ENCODE measurements at regions not wholly inside any gene's neighbourhood (a gene's known extent, or its start where the extent isn't known, plus 50 kb on each side); places are given as distances from the start of the nearest gene placed in this dataset.

DNA sequence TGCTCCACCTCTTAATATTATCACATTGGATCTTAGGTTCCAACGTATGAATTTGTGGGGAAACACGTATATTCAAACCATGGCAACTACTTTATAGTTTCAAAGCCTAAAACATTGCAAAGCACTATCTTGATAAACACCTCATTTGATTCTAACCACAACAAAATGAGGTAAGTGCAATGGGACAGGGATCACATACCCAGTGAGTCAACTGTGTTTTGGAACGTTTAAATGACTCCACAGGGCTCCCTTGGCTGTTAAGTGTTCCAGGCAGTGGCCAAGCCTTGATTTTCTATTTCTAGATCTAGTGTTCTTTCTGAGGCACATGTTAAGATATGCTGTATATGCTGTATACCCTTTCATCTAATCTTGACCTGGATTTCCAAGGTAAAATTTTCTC lies 54.5 kb upstream of the C1QTNF7 start:
- CTCF ChIA-PET = no interaction called here
- Mint-ChIP-seq H3K36me3 (ENCODE audit: low read depth) (no peaks in the 10 kb centered on the region), H3K4me3 (no peak overlapping the region), H3K27me3 (no peaks in the 10 kb centered on the region), H3K27ac (no peak overlapping the region), H3K9me3 (no peaks in the 10 kb centered on the region), H3K4me1 (ENCODE audit: low read depth) (peaks cover 21% of the 10 kb centered on the region)
- intact Hi-C loops (cut with micrococcal nuclease) = no loop called here
- ATAC-seq (peak; percentile 37), DNase-seq (no peak)
- TF ChIP-seq, protein P1, sequence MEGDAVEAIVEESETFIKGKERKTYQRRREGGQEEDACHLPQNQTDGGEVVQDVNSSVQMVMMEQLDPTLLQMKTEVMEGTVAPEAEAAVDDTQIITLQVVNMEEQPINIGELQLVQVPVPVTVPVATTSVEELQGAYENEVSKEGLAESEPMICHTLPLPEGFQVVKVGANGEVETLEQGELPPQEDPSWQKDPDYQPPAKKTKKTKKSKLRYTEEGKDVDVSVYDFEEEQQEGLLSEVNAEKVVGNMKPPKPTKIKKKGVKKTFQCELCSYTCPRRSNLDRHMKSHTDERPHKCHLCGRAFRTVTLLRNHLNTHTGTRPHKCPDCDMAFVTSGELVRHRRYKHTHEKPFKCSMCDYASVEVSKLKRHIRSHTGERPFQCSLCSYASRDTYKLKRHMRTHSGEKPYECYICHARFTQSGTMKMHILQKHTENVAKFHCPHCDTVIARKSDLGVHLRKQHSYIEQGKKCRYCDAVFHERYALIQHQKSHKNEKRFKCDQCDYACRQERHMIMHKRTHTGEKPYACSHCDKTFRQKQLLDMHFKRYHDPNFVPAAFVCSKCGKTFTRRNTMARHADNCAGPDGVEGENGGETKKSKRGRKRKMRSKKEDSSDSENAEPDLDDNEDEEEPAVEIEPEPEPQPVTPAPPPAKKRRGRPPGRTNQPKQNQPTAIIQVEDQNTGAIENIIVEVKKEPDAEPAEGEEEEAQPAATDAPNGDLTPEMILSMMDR (IDR thresholded peaks at IDR 0.05) = no peak
- POLR2A ChIA-PET = no interaction called here

DNA sequence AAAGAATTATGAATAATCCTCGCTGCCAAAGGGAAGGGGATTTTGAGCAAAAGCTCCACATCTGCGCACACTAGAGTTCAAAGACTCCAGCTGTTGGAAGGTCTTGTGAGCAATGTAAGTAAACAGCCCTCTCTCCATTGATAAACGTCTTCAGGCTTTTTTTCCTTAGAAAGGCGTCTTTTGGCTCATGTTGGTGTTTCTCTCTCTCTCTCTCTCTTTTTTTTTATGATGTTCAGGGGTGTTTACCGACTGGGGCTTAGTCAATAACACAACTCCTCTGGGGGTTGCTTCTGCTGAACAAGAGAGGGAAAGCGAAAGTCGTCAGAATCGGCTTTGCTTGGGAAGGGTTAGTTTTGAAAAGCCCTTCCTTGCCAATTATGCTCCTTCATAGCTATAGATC lies 53.2 kb upstream of the C1QTNF7 start:
- no peak for DNase-seq
- ChIA-PET POLR2A (no interaction called here), CTCF (no interaction called here)
- intact Hi-C loops (cut with micrococcal nuclease) = no loop called here
- Mint-ChIP-seq H3K4me3 (no peak overlapping the region), H3K9me3 (no peaks in the 10 kb centered on the region), H3K36me3 (ENCODE audit: low read depth) (no peaks in the 10 kb centered on the region), H3K27me3 (no peaks in the 10 kb centered on the region), H3K4me1 (ENCODE audit: low read depth) (peaks cover 18% of the 10 kb centered on the region), H3K27ac (no peak overlapping the region)
- no peak for ATAC-seq
- TF ChIP-seq, protein P1 (IDR thresholded peaks at IDR 0.05) = no peak

DNA sequence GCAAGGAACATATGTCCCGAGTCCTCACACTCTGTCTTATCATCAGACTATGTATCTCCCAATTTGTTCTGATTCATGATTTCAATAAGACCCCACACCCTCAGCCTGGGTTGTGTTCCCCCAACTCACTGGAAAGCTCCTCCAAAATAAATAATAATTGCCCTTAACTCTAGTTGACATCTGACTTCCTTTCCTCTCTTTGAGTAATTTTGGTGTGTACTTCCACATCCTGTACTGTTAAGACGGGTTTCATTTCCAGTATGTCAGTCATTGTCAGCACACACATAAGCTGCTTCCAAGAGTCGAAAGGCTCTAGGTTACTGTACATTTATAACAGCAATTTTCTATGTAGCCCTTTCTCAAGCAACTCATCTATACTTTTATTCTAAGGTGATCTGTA lies 52.2 kb upstream of the C1QTNF7 start:
- no peaks in the 10 kb centered on the region for H3K9me3 Mint-ChIP-seq
- no peak for DNase-seq
- H3K27me3 Mint-ChIP-seq = no peaks in the 10 kb centered on the region
- peak; percentile 75 for ATAC-seq
- CTCF ChIA-PET = interaction anchor here (1.3 kb wide), 1 partner anchor 82 kb away, joined by 4 read pairs; no protein-coding TSS in a partner anchor
- intact Hi-C loops (cut with micrococcal nuclease) = no loop called here
- TF ChIP-seq, protein P1 (IDR thresholded peaks at IDR 0.05) = no peak
- no peak overlapping the region for H3K4me3 Mint-ChIP-seq
- H3K4me1 Mint-ChIP-seq (ENCODE audit: low read depth) = peaks cover 18% of the 10 kb centered on the region
- H3K36me3 Mint-ChIP-seq (ENCODE audit: low read depth) = no peaks in the 10 kb centered on the region
- POLR2A ChIA-PET = no interaction called here
- no peak overlapping the region for H3K27ac Mint-ChIP-seq

DNA sequence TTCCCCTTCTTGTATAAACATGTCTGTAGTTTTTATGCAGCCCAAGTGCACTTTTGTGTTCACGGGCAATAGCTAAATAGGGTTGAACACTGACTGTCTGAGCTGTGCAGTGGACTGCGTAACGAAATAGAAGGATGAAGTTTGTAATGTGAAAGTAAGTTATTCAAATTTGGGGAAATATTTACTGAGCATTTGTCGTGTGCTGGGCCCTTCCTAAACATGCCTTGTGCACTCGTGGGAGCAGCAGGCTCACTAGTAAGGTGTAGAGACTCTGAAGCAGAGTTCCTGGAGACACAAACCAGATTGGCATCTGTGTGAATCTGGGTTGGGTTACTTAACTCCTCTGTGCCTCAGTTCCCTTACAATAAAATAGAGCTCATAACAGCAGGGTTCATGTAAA lies 51.7 kb upstream of the C1QTNF7 start:
- no peak for ATAC-seq
- no peak overlapping the region for H3K27ac Mint-ChIP-seq
- no peak overlapping the region for H3K4me3 Mint-ChIP-seq
- no peaks in the 10 kb centered on the region for H3K36me3 Mint-ChIP-seq (ENCODE audit: low read depth)
- TF ChIP-seq, protein P1 (IDR thresholded peaks at IDR 0.05) = no peak
- ChIA-PET CTCF (interaction anchor here (1.3 kb wide), 1 partner anchor 81 kb away, joined by 4 read pairs; no protein-coding TSS in a partner anchor), POLR2A (no interaction called here)
- H3K27me3 Mint-ChIP-seq = no peaks in the 10 kb centered on the region
- peaks cover 18% of the 10 kb centered on the region for H3K4me1 Mint-ChIP-seq (ENCODE audit: low read depth)
- no peak for DNase-seq
- intact Hi-C loops (cut with micrococcal nuclease) = no loop called here
- H3K9me3 Mint-ChIP-seq = no peaks in the 10 kb centered on the region

DNA sequence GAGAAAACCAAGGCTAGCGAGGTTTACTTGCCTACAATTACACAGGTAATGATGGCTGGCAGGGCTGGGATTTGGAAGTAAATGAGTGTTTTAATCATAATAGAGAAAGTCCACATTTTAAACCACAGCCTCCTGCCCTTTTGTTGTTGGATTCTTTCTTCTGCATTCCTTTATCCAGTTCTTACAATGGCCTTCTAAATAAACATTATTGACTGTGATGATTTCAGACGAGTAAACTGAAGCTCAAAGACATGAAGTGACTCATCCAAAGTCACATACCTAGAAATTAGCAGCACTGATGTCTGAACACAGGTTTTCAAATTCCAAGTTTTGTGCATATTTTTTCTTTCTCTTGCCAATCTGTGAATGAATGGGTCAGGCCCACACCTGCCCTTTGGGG lies 51.2 kb upstream of the C1QTNF7 start:
- ChIA-PET POLR2A (no interaction called here), CTCF (interaction anchor here (1.3 kb wide), 1 partner anchor 81 kb away, joined by 4 read pairs; no protein-coding TSS in a partner anchor)
- H3K27ac Mint-ChIP-seq = no peak overlapping the region
- ATAC-seq (no peak), DNase-seq (no peak)
- intact Hi-C loops (cut with micrococcal nuclease) = no loop called here
- no peaks in the 10 kb centered on the region for H3K9me3 Mint-ChIP-seq
- H3K27me3 Mint-ChIP-seq = no peaks in the 10 kb centered on the region
- H3K36me3 Mint-ChIP-seq (ENCODE audit: low read depth) = no peaks in the 10 kb centered on the region
- H3K4me3 Mint-ChIP-seq = no peak overlapping the region
- TF ChIP-seq, protein P1 (IDR thresholded peaks at IDR 0.05) = no peak
- H3K4me1 Mint-ChIP-seq (ENCODE audit: low read depth) = peaks cover 18% of the 10 kb centered on the region
